ENCODE measurements at regions not wholly inside any gene's neighbourhood (a gene's known extent, or its start where the extent isn't known, plus 50 kb on each side); places are given as distances from the start of the nearest gene placed in this dataset.
"Not testable (repeated sequence)": the region's sequence is repeated elsewhere in the genome, so short reads cannot be mapped to it uniquely, and the experiment has no call there.

- no peak for DNase-seq
These were observed 83.2 kb downstream of the PTPRS start for GRCh38 chr19:5257155-5258045.

- DNase-seq = no peak
These were observed 84.9 kb downstream of the PTPRS start for GRCh38 chr19:5255602-5256231.

GRCh38 chr19:5254944-5255343 is 85.7 kb downstream of the PTPRS start:
- no peak for DNase-seq

- DNase-seq = no peak
These were observed 86.1 kb downstream of the PTPRS start for GRCh38 chr19:5254543-5254942.

GRCh38 chr19:5253406-5254110 is 87.1 kb downstream of the PTPRS start:
- DNase-seq = no peak

GRCh38 chr19:5251096-5252065 is 89.2 kb downstream of the PTPRS start:
- no peak for DNase-seq

GRCh38 chr19:5250127-5250659 is 90.4 kb downstream of the PTPRS start:
- no peak for DNase-seq

GRCh38 chr19:5249526-5249925 is 91.1 kb downstream of the PTPRS start:
- no peak for DNase-seq

- no peak for DNase-seq
These were observed 92.5 kb downstream of the PTPRS start for GRCh38 chr19:5247957-5248705.

GRCh38 chr19:5246554-5247155 is 94.0 kb downstream of the PTPRS start:
- DNase-seq = peak; percentile 36 to 50

- DNase-seq = no peak
These were observed 94.7 kb downstream of the PTPRS start for GRCh38 chr19:5245631-5246553.

- no peak for DNase-seq
These were observed 96.3 kb downstream of the PTPRS start for GRCh38 chr19:5244351-5244750.

- no peak for DNase-seq
These were observed 96.7 kb downstream of the PTPRS start for GRCh38 chr19:5243878-5244277.

GRCh38 chr19:5241896-5242295 is 98.7 kb downstream of the PTPRS start:
- not testable (repeated sequence) for DNase-seq

- no peak for DNase-seq
These were observed 100.6 kb downstream of the PTPRS start for GRCh38 chr19:5240011-5240410.

- no peak for DNase-seq
These were observed 101.9 kb downstream of the PTPRS start for GRCh38 chr19:5238700-5239099.

- DNase-seq = no peak
These were observed 102.6 kb downstream of the PTPRS start for GRCh38 chr19:5237939-5238480.

GRCh38 chr19:5237190-5237780 is 103.3 kb downstream of the PTPRS start:
- DNase-seq = no peak
